Suprapubic skin (tissue), 4 donors: ENCODE measurements at regions not wholly inside any gene's neighbourhood (a gene's known extent, or its start where the extent isn't known, plus 50 kb on each side); places are given as distances from the start of the nearest gene placed in this dataset.

ENCODE experiments used
- CTCF ChIP-seq, 2 donors: fragments of 200-600 bp in 1 of 2; fragments of 450-650 bp in 1 of 2; sonication (generic) in 1 of 2; IDR thresholded peaks; one replicate each; pipeline ENCODE4 v1.5.1; 2016 to 2019; ENCODE audit warnings: antibody characterized with exemption in 2 of 2, mild to moderate bottlenecking in 1 of 2, moderate library complexity in 1 of 2
- EP300 ChIP-seq: sonication (generic); formaldehyde crosslinking; IDR thresholded peaks from one replicate; pipeline ENCODE4 v1.6.1; 2017; ENCODE audit warnings: antibody characterized with exemption
- POLR2A ChIP-seq, 2 donors: fragments of 450-650 bp; IDR thresholded peaks; one replicate each; pipeline ENCODE4 v1.6.1; 2017; ENCODE audit warnings: antibody characterized with exemption in 2 of 2, mild to moderate bottlenecking in 2 of 2, moderate library complexity in 2 of 2
- POLR2AphosphoS5 ChIP-seq, 3 donors: sonication (generic); formaldehyde crosslinking; IDR thresholded peaks; one replicate each; pipeline ENCODE4 v1.6.1; 2017; ENCODE audit warnings: antibody characterized with exemption in 3 of 3

- TF ChIP-seq CTCF (IDR thresholded peaks at IDR 0.05), result no peak
- TF ChIP-seq POLR2AphosphoS5 (IDR thresholded peaks at IDR 0.05), result no peak
- TF ChIP-seq POLR2A (IDR thresholded peaks at IDR 0.05), result no peak
- no peak for TF ChIP-seq EP300
These were observed 1375.9 kb upstream of the RAG2 start for GRCh38 chr11:37973941-37974340.
